ENCODE measurements at regions not wholly inside any gene's neighbourhood (a gene's known extent, or its start where the extent isn't known, plus 50 kb on each side); places are given as distances from the start of the nearest gene placed in this dataset.

GRCh38 chr18:25866331-25866730 is 224.1 kb downstream of the SS18 start:
- no peaks in the 10 kb centered on the region for H3K36me3 ChIP-seq (ENCODE audit: low read depth, low read length)
- no peaks in the 10 kb centered on the region for H3F3A ChIP-seq (ENCODE audit: low read length, unreplicated experiment)
- H3K4me1 ChIP-seq (ENCODE audit: insufficient read depth, low read length), result no peaks in the 10 kb centered on the region
- no peaks in the 10 kb centered on the region for H3K9me3 ChIP-seq (ENCODE audit: low read length)
- POLR2A ChIA-PET (ENCODE audit: unreplicated experiment), result no interaction called here
- intact Hi-C loops (cut with micrococcal nuclease), result no loop called here
- no peak overlapping the region for H3K27ac ChIP-seq (ENCODE audit: low read length)
- no peaks in the 10 kb centered on the region for H4K20me1 ChIP-seq (ENCODE audit: low read length)
- no peaks in the 10 kb centered on the region for H3K79me2 ChIP-seq (ENCODE audit: low read length)
- H3K27me3 ChIP-seq (ENCODE audit: low read length), result peaks cover 57% of the 10 kb centered on the region
- H2AFZ ChIP-seq (ENCODE audit: low read length), result no peak overlapping the region
- TF ChIP-seq EZH2 (IDR thresholded peaks at IDR 0.05; ENCODE audit: low read length, unreplicated experiment) (no peak), CTCF (conservative IDR thresholded peaks at IDR 0.05; ENCODE audit: low read depth, low read length) (no peak), EZH2phosphoT487 (IDR thresholded peaks at IDR 0.05; ENCODE audit: borderline replicate concordance, low read length) (no peak)
- no peak overlapping the region for H3K4me2 ChIP-seq (ENCODE audit: low read length)
- no TSS peak for BruUV-seq (replicated peaks)
- DNase-seq (no peak), ATAC-seq (no peak)
- CTCF ChIA-PET, result interaction anchor here (0.7 kb wide), 1 partner anchor 1069 kb away, joined by 4 read pairs; no protein-coding TSS in a partner anchor
- H3K9ac ChIP-seq (ENCODE audit: low read length), result no peak overlapping the region
- no peaks in the 10 kb centered on the region for H3K9me2 ChIP-seq (replicated peaks; ENCODE audit: low read length)
- no peak overlapping the region for H3K4me3 ChIP-seq (ENCODE audit: low read length)

- no TSS peak for BruUV-seq (replicated peaks)
- no peak for TF ChIP-seq CTCF (conservative IDR thresholded peaks at IDR 0.05; ENCODE audit: low read depth, low read length)
- no peak for TF ChIP-seq EZH2phosphoT487 (IDR thresholded peaks at IDR 0.05; ENCODE audit: borderline replicate concordance, low read length)
- no peak for TF ChIP-seq EZH2 (IDR thresholded peaks at IDR 0.05; ENCODE audit: low read length, unreplicated experiment)
- POLR2A ChIA-PET (ENCODE audit: unreplicated experiment), result no interaction called here
- no peak overlapping the region for H2AFZ ChIP-seq (ENCODE audit: low read length)
- intact Hi-C loops (cut with micrococcal nuclease), result no loop called here
- no peaks in the 10 kb centered on the region for H3F3A ChIP-seq (ENCODE audit: low read length, unreplicated experiment)
- no peak for ATAC-seq
- H3K9me2 ChIP-seq (replicated peaks; ENCODE audit: low read length), result no peaks in the 10 kb centered on the region
- H3K27me3 ChIP-seq (ENCODE audit: low read length), result peaks cover 41% of the 10 kb centered on the region; the same call in 1 of the 2 replicates
- DNase-seq, result no peak
- H3K4me3 ChIP-seq (ENCODE audit: low read length), result no peak overlapping the region
- H4K20me1 ChIP-seq (ENCODE audit: low read length), result no peaks in the 10 kb centered on the region
- no peak overlapping the region for H3K4me2 ChIP-seq (ENCODE audit: low read length)
- no peak overlapping the region for H3K27ac ChIP-seq (ENCODE audit: low read length)
- H3K9ac ChIP-seq (ENCODE audit: low read length), result no peak overlapping the region
- CTCF ChIA-PET, result no interaction called here
- no peaks in the 10 kb centered on the region for H3K36me3 ChIP-seq (ENCODE audit: low read depth, low read length)
- H3K9me3 ChIP-seq (ENCODE audit: low read length), result no peaks in the 10 kb centered on the region
- no peaks in the 10 kb centered on the region for H3K79me2 ChIP-seq (ENCODE audit: low read length)
- no peaks in the 10 kb centered on the region for H3K4me1 ChIP-seq (ENCODE audit: insufficient read depth, low read length)
These were observed 227.4 kb downstream of the SS18 start for GRCh38 chr18:25862881-25863600.

GRCh38 chr18:25853691-25854433 is 236.6 kb downstream of the SS18 start:
- H3K27ac ChIP-seq (ENCODE audit: low read length), result no peak overlapping the region
- BruUV-seq (replicated peaks), result no TSS peak
- H3F3A ChIP-seq (ENCODE audit: low read length, unreplicated experiment), result no peaks in the 10 kb centered on the region
- H3K4me3 ChIP-seq (ENCODE audit: low read length), result no peak overlapping the region
- H4K20me1 ChIP-seq (ENCODE audit: low read length), result no peaks in the 10 kb centered on the region
- intact Hi-C loops (cut with micrococcal nuclease), result no loop called here
- H3K79me2 ChIP-seq (ENCODE audit: low read length), result no peaks in the 10 kb centered on the region
- DNase-seq (no peak), ATAC-seq (no peak)
- no peaks in the 10 kb centered on the region for H3K9me3 ChIP-seq (ENCODE audit: low read length)
- POLR2A ChIA-PET (ENCODE audit: unreplicated experiment), result no interaction called here
- no peak overlapping the region for H2AFZ ChIP-seq (ENCODE audit: low read length)
- CTCF ChIA-PET, result no interaction called here
- H3K36me3 ChIP-seq (ENCODE audit: low read depth, low read length), result no peaks in the 10 kb centered on the region
- no peaks in the 10 kb centered on the region for H3K9me2 ChIP-seq (replicated peaks; ENCODE audit: low read length)
- no peak for TF ChIP-seq EZH2 (IDR thresholded peaks at IDR 0.05; ENCODE audit: low read length, unreplicated experiment)
- TF ChIP-seq CTCF (conservative IDR thresholded peaks at IDR 0.05; ENCODE audit: low read depth, low read length), result no peak
- no peak for TF ChIP-seq EZH2phosphoT487 (IDR thresholded peaks at IDR 0.05; ENCODE audit: borderline replicate concordance, low read length)
- no peak overlapping the region for H3K4me2 ChIP-seq (ENCODE audit: low read length)
- peaks cover 42% of the 10 kb centered on the region for H3K27me3 ChIP-seq (ENCODE audit: low read length)
- no peak overlapping the region for H3K9ac ChIP-seq (ENCODE audit: low read length)
- H3K4me1 ChIP-seq (ENCODE audit: insufficient read depth, low read length), result no peaks in the 10 kb centered on the region
